ENCODE measurements at regions not wholly inside any gene's neighbourhood (a gene's known extent, or its start where the extent isn't known, plus 50 kb on each side); places are given as distances from the start of the nearest gene placed in this dataset.

DNA sequence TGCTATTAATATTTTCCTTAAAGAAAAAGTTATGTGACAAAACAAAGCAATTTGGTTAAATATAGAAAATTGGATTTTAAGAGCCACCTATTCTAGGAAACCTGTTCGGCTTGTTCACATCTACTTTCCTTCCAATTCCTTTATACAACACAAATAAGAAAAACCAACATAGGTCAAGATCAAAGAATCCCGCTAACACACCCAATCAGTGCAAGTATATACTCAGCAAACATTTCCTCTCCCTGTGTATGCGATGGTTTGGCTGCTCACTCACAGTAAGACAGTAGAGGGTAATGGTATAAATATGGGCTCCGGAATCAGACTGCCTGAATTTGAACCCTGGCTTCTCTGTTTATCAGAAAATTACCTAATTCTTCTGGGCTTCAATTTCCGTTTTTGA, 757.5 kb upstream of the ZNF608 start:
- H3K27me3 Mint-ChIP-seq (ENCODE audit: low read depth) = peaks cover 2% of the 10 kb centered on the region
- no peak overlapping the region for H3K4me3 Mint-ChIP-seq
- no peak overlapping the region for H3K27ac Mint-ChIP-seq
- TF ChIP-seq, protein P1, sequence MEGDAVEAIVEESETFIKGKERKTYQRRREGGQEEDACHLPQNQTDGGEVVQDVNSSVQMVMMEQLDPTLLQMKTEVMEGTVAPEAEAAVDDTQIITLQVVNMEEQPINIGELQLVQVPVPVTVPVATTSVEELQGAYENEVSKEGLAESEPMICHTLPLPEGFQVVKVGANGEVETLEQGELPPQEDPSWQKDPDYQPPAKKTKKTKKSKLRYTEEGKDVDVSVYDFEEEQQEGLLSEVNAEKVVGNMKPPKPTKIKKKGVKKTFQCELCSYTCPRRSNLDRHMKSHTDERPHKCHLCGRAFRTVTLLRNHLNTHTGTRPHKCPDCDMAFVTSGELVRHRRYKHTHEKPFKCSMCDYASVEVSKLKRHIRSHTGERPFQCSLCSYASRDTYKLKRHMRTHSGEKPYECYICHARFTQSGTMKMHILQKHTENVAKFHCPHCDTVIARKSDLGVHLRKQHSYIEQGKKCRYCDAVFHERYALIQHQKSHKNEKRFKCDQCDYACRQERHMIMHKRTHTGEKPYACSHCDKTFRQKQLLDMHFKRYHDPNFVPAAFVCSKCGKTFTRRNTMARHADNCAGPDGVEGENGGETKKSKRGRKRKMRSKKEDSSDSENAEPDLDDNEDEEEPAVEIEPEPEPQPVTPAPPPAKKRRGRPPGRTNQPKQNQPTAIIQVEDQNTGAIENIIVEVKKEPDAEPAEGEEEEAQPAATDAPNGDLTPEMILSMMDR (IDR thresholded peaks at IDR 0.05; ENCODE audit: unreplicated experiment) = no peak
- H3K4me1 Mint-ChIP-seq = no peaks in the 10 kb centered on the region
- no peaks in the 10 kb centered on the region for H3K36me3 Mint-ChIP-seq
- H3K9me3 Mint-ChIP-seq = no peaks in the 10 kb centered on the region
- DNase-seq (ENCODE audit: low spot score in 2 of 2, unreplicated experiment in 2 of 2) = no peak

DNA sequence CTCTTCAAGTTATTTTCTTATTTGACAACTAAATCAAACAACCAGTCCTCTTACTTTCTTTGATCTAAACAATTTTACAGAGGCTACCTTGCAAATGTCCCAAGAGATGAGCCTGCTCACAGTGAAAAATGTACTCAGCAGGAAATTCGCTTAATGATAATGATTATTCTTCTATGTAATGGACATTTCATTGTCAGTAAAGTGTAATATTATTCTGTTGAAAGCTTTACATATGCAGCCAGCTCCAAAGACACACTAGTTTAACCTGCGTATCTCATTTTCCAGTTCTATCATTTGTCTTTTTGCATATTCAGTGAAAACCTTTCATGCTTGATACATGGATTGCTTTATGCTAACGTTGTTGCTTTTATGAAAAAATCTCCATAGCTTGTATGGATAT, 758.7 kb upstream of the ZNF608 start:
- DNase-seq (ENCODE audit: low spot score in 2 of 2, unreplicated experiment in 2 of 2) = no peak
- H3K36me3 Mint-ChIP-seq = no peaks in the 10 kb centered on the region
- no peak overlapping the region for H3K4me3 Mint-ChIP-seq
- no peaks in the 10 kb centered on the region for H3K9me3 Mint-ChIP-seq
- peaks cover 2% of the 10 kb centered on the region for H3K27me3 Mint-ChIP-seq (ENCODE audit: low read depth)
- H3K4me1 Mint-ChIP-seq = no peaks in the 10 kb centered on the region
- TF ChIP-seq, protein P1 (IDR thresholded peaks at IDR 0.05; ENCODE audit: unreplicated experiment) = no peak
- no peak overlapping the region for H3K27ac Mint-ChIP-seq

DNA sequence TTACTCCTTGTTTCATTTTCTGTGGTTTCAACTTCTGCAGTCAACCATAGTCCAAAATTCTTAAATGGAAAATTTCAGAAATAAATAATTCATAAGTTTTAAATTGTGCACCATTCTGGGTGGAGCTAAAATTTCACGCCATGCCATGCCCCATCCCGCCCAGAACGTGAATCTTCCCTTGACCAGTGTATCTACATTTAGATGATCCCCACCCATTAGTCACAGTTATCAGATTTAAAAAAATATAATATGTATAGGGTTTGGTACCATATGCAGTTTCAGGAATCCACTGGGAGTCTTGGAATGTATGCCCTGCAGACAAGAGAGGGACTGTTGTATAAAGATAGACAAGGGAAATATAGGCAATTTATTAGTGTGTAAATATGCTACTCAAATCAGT, 759.7 kb upstream of the ZNF608 start:
- H3K36me3 Mint-ChIP-seq = no peaks in the 10 kb centered on the region
- no peak overlapping the region for H3K4me3 Mint-ChIP-seq
- H3K27ac Mint-ChIP-seq = no peak overlapping the region
- peaks cover 1% of the 10 kb centered on the region for H3K27me3 Mint-ChIP-seq (ENCODE audit: low read depth)
- TF ChIP-seq, protein P1 (IDR thresholded peaks at IDR 0.05; ENCODE audit: unreplicated experiment) = no peak
- no peak for DNase-seq (ENCODE audit: low spot score in 2 of 2, unreplicated experiment in 2 of 2)
- H3K9me3 Mint-ChIP-seq = no peaks in the 10 kb centered on the region
- no peaks in the 10 kb centered on the region for H3K4me1 Mint-ChIP-seq

DNA sequence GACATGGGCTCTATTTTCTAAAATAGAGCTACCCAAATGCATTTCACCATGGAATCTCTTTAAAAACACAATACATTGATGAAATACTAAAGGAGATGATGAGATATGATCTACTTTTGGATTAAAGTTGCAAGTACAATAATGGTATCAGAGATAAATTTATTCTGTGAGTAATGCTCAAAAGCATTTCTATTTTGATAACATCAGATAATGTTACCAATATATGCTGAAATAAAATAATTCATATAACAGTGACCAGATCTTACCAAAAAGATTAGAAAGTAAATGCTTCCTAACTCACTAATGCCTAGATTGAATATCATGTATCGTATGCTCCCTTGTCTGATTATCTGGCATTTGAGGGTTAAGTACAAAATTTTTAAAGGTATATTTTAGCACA, 761.8 kb upstream of the ZNF608 start:
- Mint-ChIP-seq H3K9me3 (peaks cover 5% of the 10 kb centered on the region), H3K4me1 (no peaks in the 10 kb centered on the region), H3K27ac (no peak overlapping the region), H3K4me3 (no peak overlapping the region), H3K36me3 (no peaks in the 10 kb centered on the region), H3K27me3 (ENCODE audit: low read depth) (no peaks in the 10 kb centered on the region)
- TF ChIP-seq, protein P1 (IDR thresholded peaks at IDR 0.05; ENCODE audit: unreplicated experiment) = no peak
- DNase-seq (ENCODE audit: low spot score in 2 of 2, unreplicated experiment in 2 of 2) = no peak

DNA sequence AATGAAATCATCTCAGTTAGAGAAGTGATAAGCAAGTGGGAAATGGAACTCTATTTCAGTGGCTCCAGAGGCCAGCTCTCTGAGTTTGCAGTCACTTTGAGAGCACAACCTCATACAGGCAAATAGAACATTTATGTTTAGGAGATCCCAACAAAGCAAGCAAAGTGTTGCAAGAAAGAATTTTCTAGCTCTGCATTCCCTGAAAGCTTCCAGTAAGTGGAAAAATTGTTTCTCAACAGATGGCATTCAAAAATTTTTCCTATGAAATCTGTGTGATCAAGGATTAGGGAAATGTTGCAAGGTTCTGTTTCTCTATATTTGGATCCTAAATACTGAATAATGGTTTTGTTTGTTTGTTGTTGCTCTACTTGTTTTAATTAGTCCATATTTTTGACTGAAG, 764.2 kb upstream of the ZNF608 start:
- Mint-ChIP-seq H3K4me1 (no peaks in the 10 kb centered on the region), H3K27me3 (ENCODE audit: low read depth) (no peaks in the 10 kb centered on the region), H3K36me3 (no peaks in the 10 kb centered on the region), H3K9me3 (peaks cover 5% of the 10 kb centered on the region), H3K27ac (no peak overlapping the region), H3K4me3 (no peak overlapping the region)
- no peak for DNase-seq (ENCODE audit: low spot score in 2 of 2, unreplicated experiment in 2 of 2)
- TF ChIP-seq, protein P1 (IDR thresholded peaks at IDR 0.05; ENCODE audit: unreplicated experiment) = no peak

DNA sequence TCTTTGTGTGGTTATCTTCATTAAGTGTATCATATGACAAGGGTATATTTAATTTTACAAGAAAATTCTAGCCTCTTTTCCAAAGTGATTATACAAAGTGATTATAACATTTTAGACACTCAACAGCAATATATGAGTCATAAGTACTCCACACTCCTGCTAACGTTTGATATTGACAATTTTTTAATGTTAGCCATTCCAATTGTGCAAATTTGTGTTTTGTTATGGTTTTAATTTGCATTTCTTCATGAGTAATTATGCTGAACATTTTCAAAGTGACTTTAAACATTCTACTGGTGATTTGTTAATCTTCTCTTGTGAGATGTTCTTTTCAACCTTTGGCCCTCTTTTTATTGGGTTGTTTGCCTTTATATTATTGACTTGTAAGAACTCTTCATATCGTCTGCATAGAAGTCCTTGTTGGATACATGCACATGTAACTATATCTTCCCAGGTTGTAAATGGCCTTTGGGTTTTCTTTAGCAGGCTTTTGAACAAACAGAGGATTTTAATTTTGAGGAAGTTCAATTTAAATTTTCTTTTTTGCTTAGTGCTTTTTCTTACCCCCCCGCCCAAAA, 771.6 kb upstream of the ZNF608 start:
- H3K4me1 Mint-ChIP-seq = no peaks in the 10 kb centered on the region
- peaks cover 17% of the 10 kb centered on the region for H3K9me3 Mint-ChIP-seq
- H3K27ac Mint-ChIP-seq = no peak overlapping the region
- TF ChIP-seq, protein P1 (IDR thresholded peaks at IDR 0.05; ENCODE audit: unreplicated experiment) = no peak
- no peaks in the 10 kb centered on the region for H3K36me3 Mint-ChIP-seq
- DNase-seq (ENCODE audit: low spot score in 2 of 2, unreplicated experiment in 2 of 2) = no peak
- H3K4me3 Mint-ChIP-seq = no peak overlapping the region
- H3K27me3 Mint-ChIP-seq (ENCODE audit: low read depth) = peaks cover 7% of the 10 kb centered on the region
